Stimulated activated CD8-positive, alpha-beta memory T cell treated with anti-CD3 and anti-CD28 coated beads, Interleukin-12 subunit alpha, Interleukin-12 subunit beta, amount 100 ng/mL, for 4 hours (primary cell): ENCODE measurements at regions not wholly inside any gene's neighbourhood (a gene's known extent, or its start where the extent isn't known, plus 50 kb on each side); places are given as distances from the start of the nearest gene placed in this dataset.

Experiments used
- DNase-seq: peaks from one replicate; pipeline ENCODE4 v3.0.0-alpha.2; 2020; ENCODE audit warnings: low read depth

DNA sequence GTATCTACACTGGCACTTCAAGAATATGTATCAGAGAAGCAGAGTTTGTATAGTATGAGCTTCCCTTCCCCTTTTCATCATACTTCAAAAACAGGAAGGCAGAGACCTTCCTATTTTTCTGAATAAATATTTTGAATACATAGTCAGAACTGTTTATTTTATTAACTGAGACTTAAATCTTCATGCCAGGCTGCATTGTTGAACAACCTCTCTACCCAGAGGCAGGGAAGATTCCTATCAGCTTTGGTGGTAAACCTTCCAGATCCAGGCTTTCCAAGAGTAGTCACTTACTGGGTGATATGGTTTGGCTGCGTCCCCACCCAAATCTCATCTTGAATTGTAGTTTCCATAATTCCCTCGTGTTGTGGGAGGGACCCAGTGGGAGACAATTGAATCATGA, 217.4 kb upstream of the ATP11B start:
- no peak for DNase-seq

DNA sequence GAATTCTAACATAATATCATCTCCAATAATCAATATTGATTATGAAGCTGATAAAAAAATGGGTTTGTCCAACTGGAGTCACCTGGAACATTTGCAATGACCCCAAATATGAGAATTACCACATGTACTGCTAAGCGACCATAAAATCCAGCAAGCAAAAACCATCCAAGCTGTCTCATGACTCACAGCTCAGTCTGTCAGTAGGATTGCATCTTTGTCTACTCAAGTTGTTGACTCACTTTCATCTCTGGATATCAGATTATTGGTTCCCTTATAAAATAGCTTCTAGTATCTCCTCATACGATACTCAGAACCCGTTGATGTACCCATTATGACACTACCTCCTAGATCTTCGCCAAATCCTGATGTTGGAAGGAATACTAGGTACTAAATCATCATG, 209.8 kb upstream of the ATP11B start:
- DNase-seq = no peak

DNA sequence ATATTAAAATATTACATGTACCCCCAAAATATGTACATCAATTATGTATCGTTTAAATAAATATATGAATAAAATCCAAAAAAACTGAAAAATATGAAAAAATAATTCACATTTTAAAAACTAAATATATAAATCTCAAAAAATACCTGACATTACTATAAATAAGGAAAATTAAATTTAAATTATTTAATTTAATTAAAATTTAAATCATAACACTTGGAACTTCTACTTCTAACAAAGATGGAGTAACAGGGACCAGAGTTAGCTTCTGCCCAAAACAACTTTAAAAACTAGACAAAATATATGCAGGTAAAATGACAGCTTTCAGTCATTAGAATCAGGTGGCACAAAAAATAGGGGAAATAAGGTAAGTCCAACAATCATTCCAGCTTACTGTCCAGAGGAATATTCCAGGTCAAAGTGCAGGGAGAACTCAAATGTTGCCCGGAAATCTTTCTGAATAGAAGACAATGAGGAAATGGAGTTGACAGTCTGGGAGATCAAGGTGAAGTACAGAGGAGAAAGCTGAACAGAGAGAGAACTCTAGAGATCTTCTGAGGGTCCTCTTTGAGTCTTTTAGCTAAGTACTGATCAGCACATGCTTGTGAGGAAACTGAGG, 207.7 kb upstream of the ATP11B start:
- DNase-seq = no peak

DNA sequence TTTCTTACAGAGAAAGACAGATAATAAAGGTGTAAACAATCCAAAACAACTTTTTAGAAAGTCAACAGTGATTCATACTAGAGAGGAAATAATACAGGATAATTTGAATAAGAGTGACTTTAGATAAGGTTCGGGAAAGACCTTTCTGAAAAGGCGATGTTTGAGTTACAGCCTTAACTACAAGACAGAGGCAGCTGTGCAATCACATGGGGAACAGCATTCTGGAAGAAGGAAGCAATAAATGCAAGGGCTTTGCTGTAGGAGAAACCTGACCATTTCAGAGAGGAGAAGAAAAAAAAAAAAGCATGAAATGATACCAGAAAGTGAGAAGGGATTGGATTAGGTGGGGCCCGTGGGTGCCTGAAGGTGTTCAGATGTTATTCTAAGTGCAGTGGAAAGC, 200.6 kb upstream of the ATP11B start:
- DNase-seq = no peak

DNA sequence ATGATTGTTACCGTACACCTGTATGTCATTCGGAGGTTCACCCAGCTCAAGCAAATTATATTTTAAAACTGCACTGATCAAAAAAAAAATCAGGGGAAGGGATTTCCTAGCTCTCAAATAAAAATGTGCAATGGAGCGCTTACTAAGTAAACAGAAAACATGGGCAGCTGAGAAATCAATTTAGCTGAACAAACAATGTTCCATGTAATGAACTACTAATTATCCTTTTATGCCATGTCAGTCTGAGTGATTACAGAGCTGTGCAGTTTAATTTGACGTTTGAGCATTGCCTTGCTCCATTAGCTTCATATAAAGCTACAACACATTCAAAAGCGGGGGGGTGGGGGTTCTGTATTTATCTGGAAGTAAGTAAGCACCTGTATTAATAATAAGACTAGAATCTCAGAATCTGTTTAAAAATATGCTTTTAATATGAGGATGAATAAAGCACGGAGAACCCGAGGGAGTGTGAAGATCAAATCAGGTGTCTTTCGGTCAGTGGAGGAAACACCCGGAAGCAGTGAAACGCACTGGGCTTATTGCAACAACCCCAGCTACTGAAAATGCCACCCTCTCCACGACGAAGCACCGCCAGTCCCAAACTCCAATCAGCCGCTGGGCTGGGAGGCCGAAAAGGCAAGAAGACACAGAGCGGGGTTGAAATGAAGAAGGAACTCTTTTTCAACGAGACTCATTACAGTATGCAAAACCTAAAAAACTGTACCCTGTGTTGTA, 196.5 kb upstream of the ATP11B start:
- DNase-seq = no peak

DNA sequence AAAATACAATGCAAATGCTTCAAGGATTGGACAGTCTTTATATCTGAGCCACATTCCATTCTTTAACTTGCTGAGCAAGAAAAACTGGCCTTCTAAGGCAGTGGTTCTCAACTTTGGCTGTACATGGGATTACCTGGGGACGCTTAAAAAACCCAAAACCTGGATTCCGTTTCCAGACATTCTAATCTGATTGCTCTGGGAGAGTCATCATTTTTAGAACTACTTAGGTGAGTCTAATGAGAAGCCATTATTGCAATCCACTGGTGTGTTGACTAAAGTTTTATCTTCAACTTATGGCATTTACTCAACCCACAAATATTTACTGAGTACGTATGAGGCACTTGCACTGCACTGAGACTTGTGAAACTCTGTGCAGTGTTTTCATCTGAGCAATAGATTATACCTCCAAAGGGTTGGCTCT, 195.7 kb upstream of the ATP11B start:
- no peak for DNase-seq

DNA sequence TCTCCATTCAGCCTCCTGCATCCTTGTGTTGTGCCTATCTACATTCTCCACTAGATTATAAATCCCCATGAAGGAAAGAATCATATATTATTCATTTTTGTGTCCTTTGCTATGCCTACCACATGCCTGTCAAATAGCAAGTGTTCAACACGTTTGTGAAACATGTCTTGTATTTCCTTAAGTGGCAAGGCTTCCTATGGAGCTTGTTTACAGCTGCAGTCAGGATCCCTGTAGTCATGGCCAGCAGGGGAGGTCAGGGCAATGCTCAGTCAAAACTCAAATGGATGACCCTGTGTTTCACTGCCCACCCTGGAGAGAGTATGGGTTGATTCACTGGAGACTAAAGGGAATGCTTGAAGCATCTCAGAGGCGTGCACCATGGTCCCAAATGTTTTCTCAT, 191.7 kb upstream of the ATP11B start:
- DNase-seq = no peak

DNA sequence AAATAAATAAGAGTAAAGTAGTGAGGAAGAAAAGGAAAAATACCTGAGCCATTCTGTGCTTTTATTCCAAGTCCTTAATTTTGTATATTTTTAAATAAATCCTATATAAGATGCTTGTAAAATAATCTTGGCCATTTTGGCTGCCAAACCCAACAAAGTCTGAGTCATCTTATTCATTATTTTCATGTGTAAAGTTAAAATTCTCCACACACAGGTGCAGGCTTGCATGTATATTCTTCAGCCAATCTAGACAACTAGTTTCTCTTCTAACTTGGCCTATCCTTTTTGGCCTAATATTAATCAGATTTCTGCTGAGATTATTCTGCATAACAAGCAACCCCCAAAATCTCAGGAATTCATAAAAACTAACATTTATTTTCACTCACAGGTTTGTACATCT, 189.8 kb upstream of the ATP11B start:
- no peak for DNase-seq

DNA sequence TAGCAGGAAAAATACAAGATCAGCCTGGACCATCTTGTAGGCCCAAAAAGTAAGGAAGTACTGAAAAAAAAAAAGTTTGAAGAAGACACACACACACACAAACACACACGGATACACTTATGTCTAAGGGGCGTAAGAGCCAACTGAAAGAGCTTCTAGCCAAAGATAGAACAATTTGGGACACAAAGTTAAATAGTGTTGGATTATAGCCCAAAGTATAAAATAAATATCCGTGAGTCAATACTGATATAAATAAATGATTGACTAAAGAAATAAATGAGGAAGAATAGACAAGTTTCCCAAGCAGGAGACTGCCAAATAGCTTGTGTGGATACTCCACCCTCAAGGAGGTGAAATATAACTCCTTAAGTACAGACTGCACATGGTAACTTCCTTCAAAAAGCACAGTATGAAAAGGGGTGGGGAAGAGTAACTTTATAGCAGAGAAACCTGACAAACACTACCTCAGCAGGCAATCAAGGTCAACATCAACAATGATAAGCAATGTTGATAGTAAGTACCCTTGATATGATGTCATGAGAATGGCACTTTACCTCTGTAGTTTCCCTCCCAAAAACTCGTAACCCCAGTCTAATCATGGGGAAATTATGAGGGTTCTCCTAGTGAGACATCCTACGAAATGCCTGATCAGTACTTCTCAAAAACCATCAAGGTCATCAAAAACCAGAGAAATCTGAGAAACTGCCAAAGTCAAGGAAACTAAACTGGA, 187.3 kb upstream of the ATP11B start:
- DNase-seq = no peak

DNA sequence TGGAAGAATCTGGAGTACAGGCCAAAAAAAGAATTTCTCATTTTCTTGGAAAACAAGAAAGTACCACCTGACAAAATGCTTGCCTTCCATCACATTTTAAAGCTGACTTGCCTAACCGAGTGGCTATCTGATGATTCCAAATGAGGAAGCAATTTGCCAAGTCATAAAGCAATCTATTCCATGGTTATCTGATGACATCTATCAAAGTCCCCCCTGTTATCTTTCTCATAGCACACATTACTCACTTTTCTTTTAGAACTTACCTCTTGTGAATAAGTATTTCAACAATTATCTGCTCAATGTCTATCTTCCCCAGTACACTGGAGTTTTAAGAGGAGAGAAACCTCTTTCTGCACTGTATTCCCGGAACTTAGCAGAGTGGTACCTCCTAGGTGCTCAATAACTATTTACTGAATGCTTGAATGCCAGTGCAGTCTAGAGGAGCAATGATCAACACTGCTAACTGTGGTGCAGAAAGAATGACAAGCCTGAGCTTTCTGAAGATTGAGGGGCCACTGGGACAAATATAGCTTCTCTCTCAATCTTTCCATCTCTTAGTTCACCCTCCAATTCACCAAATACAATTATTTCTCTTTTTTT, 186.3 kb upstream of the ATP11B start:
- no peak for DNase-seq

DNA sequence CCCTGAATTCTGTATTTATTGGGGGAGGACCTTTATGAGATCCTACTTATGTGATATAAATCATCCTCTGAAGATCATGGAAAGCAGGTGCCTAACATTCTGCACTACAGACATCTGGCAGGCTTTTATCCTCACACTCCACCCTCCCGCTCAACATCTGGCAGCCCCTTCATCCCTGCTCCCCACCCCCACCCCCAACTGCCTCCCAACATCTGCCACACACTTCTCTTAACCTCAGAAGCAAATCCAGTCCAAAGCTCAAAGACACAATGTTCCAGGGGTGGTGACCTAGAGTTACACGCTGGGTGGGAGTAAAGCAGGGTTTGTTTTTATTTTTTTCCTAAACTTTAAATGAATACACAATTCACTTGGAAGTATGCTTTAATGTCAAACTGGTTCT, 184.5 kb upstream of the ATP11B start:
- DNase-seq = no peak

DNA sequence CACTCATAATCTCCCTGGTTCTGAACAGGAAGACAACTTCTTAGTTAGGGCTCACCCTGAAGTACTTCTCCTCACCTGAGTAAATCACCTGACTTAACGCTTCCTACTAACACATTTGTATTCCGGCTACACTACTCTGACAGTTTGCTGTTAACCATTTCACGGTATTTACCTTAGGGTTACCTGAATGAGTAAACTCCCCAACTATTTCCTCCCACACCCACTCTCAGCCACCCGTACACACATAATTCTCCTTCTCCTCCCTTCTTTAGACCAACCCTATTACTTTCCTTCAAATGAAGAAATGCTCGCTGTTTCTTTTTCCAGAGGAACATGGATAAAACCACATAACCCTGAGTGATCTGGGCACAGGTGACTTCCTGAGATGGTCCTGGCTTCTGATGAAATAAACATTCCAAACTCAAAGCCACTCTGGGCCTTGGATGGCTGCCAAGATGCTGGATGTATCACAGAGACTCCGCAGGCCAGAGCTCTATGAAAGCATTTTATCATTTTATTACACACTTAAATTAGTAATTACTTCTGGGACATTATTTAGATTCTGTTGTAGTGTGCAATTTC, 183.6 kb upstream of the ATP11B start:
- DNase-seq = no peak

DNA sequence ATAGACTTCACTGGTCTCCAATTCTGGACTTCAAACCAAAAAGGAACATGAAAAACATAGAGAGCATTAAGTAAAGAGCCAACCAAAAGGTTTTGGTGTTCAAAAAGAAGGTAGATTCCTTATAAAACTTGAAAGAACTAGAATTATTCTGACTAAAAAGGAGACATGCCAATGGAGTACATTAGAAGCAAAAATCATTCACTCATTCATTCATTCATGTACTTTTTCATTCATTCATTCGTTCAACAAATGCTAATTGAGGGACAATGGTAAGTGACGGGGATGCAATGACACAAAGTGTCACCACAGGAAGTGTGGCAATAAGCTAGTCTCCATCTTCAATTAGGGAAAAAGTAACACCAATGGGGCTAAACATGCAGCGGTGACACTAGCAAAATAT, 181.0 kb upstream of the ATP11B start:
- no peak for DNase-seq

DNA sequence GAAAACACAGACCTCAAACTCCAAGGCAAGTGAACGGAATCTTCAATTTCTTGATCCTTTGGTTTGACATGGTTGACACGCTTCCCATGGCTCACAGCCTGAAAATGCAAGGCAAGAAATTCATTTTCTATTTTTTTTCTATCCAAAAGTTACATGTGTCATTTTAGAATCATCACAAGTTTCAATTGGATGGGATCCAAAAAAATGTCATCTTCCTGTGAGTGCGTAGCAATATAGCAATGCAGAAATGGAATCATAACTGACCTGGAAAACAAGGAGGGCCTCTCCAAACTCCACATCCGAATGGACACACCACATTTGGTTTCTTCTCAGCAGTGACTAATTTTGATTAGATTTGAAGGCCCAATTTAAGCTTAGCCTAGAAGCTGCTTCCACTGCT, 175.8 kb upstream of the ATP11B start:
- DNase-seq = no peak

DNA sequence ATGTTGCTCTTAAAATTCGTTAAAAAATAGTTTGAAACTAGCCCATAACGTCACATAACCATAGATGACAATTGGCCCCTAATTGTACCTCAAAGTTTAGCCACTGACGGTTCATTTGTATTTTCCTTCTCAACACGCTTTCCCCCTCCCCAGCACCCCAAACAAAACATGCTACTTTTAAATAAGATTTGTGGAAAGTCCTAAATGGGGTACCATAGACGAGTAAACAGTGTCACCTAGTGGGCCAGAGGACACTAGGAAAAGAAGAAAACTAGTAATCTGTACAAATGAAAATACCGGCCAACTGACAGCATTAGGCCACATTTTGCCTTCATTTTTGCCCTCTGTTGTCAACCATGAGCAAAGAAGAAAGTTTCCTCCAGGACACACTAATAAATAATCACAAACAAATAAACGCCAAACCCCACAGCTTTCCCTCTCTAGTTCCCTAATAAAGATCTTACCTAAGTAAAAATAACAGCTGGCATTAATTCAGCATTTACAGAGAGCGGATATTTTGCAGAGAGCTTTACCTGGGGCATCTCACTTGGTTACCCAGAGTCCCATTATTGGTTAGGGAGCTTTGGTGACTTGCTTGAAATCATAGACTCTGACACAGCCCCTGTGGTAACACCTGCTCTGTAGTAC, 175.1 kb upstream of the ATP11B start:
- no peak for DNase-seq

DNA sequence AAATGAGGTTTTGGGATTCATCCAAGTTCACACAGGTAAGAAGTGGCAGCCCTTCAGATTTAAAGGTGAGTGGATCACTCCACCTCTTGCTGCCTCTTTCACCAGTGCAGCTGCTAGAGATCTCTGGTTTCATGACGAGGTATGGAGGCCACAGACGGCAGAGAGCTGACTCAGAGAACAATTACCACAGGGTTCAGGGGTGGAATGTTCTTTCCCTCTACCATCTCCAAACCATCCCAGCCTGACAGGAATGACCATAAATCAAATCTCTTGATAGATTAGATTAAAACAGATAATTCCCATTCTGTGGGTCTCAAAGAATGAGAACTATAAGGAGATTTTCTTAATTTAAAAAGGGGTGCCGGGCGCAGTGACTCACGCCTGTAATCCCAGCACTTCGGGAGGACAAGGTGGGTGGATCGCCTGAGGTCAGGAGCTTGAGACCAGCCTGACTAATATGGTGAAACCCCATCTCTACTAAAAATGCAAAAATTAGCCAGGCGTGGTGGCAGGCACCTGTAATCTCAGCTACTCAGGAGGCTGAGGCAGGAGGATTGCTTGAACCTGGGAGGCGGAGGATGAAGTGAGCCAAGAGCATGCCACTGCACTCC, 174.2 kb upstream of the ATP11B start:
- DNase-seq = no peak

DNA sequence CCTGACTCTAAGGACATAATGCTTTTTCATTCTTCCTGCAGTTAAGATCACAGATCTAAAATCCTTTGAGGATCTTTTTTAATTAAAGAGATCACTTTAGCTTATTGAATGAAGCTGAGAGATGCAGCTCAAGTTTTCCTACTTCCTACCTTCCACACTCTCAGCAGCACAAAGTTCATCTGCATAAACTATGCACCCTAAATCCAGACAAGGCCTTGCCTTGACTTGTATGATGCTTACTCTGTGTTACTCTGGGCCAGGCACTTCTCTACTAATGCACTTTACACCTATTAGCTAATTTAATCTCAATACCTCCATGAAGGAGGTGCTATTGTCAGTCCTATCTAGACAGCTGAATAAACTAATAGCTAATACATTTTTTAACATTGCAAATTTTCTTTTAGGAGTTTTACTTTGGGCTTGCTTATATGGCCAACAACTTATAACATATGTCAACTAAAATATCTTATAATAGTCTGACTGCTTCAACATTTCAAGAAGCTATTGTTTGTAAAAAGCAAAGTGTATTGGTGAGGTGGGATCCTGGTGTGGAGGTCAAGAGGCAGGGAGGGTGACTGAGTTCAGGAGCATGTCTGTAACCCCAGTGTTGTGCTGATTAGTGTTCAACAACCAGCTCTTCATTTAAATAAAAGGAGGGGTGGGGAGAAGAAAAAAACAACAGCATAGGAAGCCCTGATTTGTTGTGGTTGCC, 172.4 kb upstream of the ATP11B start:
- DNase-seq = no peak

DNA sequence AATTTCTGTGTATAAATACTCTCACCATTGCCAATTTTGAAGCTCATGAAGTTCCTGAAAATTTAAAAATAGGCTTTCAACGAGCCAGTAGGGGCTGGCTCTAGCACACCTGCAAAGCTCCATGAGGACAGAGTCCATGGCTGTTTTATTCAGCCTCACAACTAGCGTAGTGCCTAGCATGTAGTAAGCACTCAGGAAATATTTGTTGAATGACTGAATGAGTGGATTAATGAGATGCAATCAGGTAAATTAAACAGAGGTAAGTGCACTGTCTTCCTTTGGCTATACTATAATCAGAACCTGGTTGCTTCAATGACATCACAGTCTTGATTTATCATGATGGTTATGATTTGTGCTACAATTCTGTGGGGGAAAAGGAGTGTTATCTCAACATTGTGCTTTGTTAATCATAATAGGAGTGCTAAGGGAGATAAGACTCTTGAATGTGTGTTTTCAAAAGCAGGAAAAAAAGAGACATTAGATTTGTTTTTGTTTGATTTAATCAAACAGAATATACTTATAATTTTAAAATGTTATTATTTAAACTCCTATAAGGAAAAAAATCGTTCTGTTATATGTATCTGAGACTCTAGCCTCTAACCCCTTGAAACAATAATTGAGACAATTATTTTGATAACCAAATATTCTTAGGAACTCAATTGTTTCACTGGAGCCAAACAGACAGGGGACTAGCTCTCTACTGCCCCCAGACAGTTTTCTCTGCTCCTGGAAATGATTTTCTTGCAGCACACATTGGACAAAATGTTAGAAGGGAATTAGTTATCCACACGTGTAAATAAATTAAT, 171.7 kb upstream of the ATP11B start:
- DNase-seq = no peak

DNA sequence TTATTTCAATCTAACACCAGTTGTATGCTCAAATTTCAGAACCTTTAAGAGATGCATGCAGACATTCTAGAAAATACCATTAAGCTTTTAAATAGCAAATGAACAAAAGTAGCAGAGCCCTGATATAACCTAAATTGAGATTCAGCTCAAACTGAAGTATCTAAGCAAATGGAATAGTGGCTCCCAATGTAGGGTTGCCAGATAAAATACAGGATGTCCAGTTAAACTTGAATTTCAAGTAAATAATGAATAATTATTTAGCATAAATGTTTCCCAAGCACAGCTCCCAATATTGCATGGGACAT, 171.1 kb upstream of the ATP11B start:
- DNase-seq = no peak
